GM12878 (cell line): ENCODE measurements at regions not wholly inside any gene's neighbourhood (a gene's known extent, or its start where the extent isn't known, plus 50 kb on each side); places are given as distances from the start of the nearest gene placed in this dataset.

ENCODE experiments used
- ATAC-seq: fragments of 200-7000 bp; cut with Tn5 transposase; 3 replicates; pipeline ENCODE4 v1.9.1; 2020; ENCODE audit warnings: mild to moderate bottlenecking, moderate library complexity
- BruUV-seq: library from RNA; stranded (reverse); fragments of 400-500 nt; replicated peaks from 2 replicates; lab custom pipeline; 2021; lab: Mats Ljungman, UMichigan
- CTCF ChIA-PET: fragments of 300-600 bp; sonication (Branson Sonifier 250); formaldehyde crosslinking; extraction: SDS; loops from one replicate; lab custom pipeline; 2021; ENCODE audit warnings: inconsistent platforms; lab: Yijun Ruan, JAX
- POLR2A ChIA-PET: fragments of 350-600 bp; formaldehyde crosslinking; extraction: SDS; loops from one replicate; lab custom pipeline; 2021; ENCODE audit warnings: inconsistent platforms; lab: Charles Lee
- RAD21 ChIA-PET: fragments of 300-600 bp; sonication (Branson Sonifier 250); formaldehyde crosslinking; loops from one replicate; lab custom pipeline; 2023; ENCODE audit warnings: antibody characterized with exemption; ENCODE audit not compliant: unreplicated experiment; lab: Charles Lee
- SMC1A ChIA-PET: fragments of 300-600 bp; sonication (Branson Sonifier 250); formaldehyde crosslinking; loops from one replicate; lab custom pipeline; 2023; ENCODE audit not compliant: unreplicated experiment, uncharacterized antibody; lab: Charles Lee
- DNase-seq: peaks from one replicate; pipeline ENCODE4 v3.0.0-alpha.2; 2011; ENCODE audit warnings: low read depth, low spot score
- FAIRE-seq: peaks from 3 replicates; lab custom pipeline; 2011; peaks lifted over from hg19 to GRCh38; lab: Jason Lieb, UNC
- H2AFZ ChIP-seq: 2 replicates; pipeline ENCODE4 v1.6.0; 2011; ENCODE audit warnings: low read depth, low read length, control low read depth; ENCODE audit not compliant: control insufficient read depth
- H3K27ac ChIP-seq: 2 replicates; pipeline ENCODE4 v1.5.1; 2011; ENCODE audit warnings: control low read depth; ENCODE audit not compliant: control insufficient read depth, insufficient read depth
- H3K27me3 ChIP-seq, 2 experiments: replicated peaks in 1 of 2; 2 replicates each; pipeline versions ENCODE4 v1.6.0 to v1.6.1; 2011; ENCODE audit warnings: low read length in 1 of 2; ENCODE audit not compliant: control insufficient read depth in 2 of 2, insufficient read depth in 2 of 2
- H3K36me3 ChIP-seq, 2 experiments: 2 replicates each; pipeline ENCODE4 v1.5.1; 2011; ENCODE audit warnings: low read length in 1 of 2; ENCODE audit not compliant: control insufficient read depth in 2 of 2, insufficient read depth in 2 of 2
- H3K4me1 ChIP-seq: 2 replicates; pipeline ENCODE4 v1.6.1; 2011; ENCODE audit warnings: mild to moderate bottlenecking, low read length, moderate library complexity, mixed read lengths; ENCODE audit not compliant: control insufficient read depth, insufficient read depth
- H3K4me2 ChIP-seq: 2 replicates; pipeline ENCODE4 v1.6.0; 2011; ENCODE audit warnings: control low read depth; ENCODE audit not compliant: control insufficient read depth, insufficient read depth
- H3K4me3 ChIP-seq: fragments of 200-600 bp; sonication (generic); 2 replicates; pipeline ENCODE4 v1.5.1; 2016
- H3K79me2 ChIP-seq: 2 replicates; pipeline ENCODE4 v1.6.0; 2011; ENCODE audit warnings: low read length; ENCODE audit not compliant: control insufficient read depth, insufficient read depth
- H3K9ac ChIP-seq: 2 replicates; pipeline ENCODE4 v1.8.0; 2011; ENCODE audit warnings: low read length, control low read depth, mixed read lengths; ENCODE audit not compliant: control insufficient read depth, insufficient read depth
- H3K9me3 ChIP-seq: replicated peaks from 3 replicates; pipeline ENCODE4 v1.5.1; 2011; ENCODE audit warnings: mild to moderate bottlenecking, low read length; ENCODE audit not compliant: control insufficient read depth, insufficient read depth
- H4K20me1 ChIP-seq: 2 replicates; pipeline ENCODE4 v1.6.0; 2011; ENCODE audit not compliant: control insufficient read depth, insufficient read depth
- CBX3 ChIP-seq: fragments of 200-600 bp; sonication (generic); IDR thresholded peaks from 2 replicates; pipeline ENCODE4 v1.6.1; 2016; ENCODE audit warnings: low read depth, borderline replicate concordance
- CHD1 ChIP-seq: IDR thresholded peaks from 2 replicates; pipeline ENCODE4 v1.6.1; 2012; ENCODE audit warnings: low read depth, low read length, improper control_type of control experiment
- CTCF ChIP-seq, 3 experiments: IDR thresholded peaks in 2 of 3; conservative IDR thresholded peaks in 1 of 3; 2 replicates each; pipeline ENCODE4 v1.5.1; 2011; ENCODE audit warnings: low read depth in 3 of 3, low read length in 3 of 3, mild to moderate bottlenecking in 3 of 3, control low read depth in 2 of 3, moderate library complexity in 2 of 3, inconsistent platforms in 1 of 3, mixed read lengths in 1 of 3; ENCODE audit not compliant: control insufficient read depth in 2 of 3, insufficient read depth in 1 of 3; ENCODE audit errors: extremely low read depth in 1 of 3
- DPF2 ChIP-seq: fragments of 450-650 bp; IDR thresholded peaks from 2 replicates; pipeline ENCODE4 v1.6.1; 2017; ENCODE audit warnings: mild to moderate bottlenecking
- HDAC6 ChIP-seq: fragments of 200-600 bp; sonication (generic); IDR thresholded peaks from one replicate; pipeline ENCODE4 v1.8.0; 2017; ENCODE audit warnings: antibody characterized with exemption; ENCODE audit not compliant: unreplicated experiment
- IKZF2 ChIP-seq, 2 experiments: fragments of 450-650 bp; IDR thresholded peaks; 2 replicates each; pipeline ENCODE4 v1.6.1; 2017; ENCODE audit warnings: mild to moderate bottlenecking in 2 of 2, moderate library complexity in 2 of 2
- NFYB ChIP-seq: IDR thresholded peaks from 2 replicates; pipeline ENCODE4 v1.6.1; 2011; ENCODE audit warnings: low read depth, mild to moderate bottlenecking, low read length, improper control_type of control experiment, moderate library complexity; ENCODE audit not compliant: insufficient read depth
- NR2C2 ChIP-seq: IDR thresholded peaks from 2 replicates; pipeline ENCODE4 v1.6.1; 2011; ENCODE audit warnings: borderline replicate concordance, low read depth; ENCODE audit not compliant: control insufficient read depth, insufficient read length
- NR2F1 ChIP-seq: fragments of 450-650 bp; conservative IDR thresholded peaks from 2 replicates; pipeline ENCODE4 v1.6.1; 2017; ENCODE audit warnings: mild to moderate bottlenecking
- PBX3 ChIP-seq: IDR thresholded peaks from 2 replicates; pipeline ENCODE4 v1.6.1; 2011; ENCODE audit warnings: mild to moderate bottlenecking, low read depth, low read length, moderate library complexity; ENCODE audit not compliant: insufficient replicate concordance
- RELA ChIP-seq: fragments of 450-650 bp; IDR thresholded peaks from 2 replicates; pipeline ENCODE4 v1.8.0; 2014; ENCODE audit warnings: borderline replicate concordance; ENCODE audit not compliant: partially characterized antibody
- SPI1 ChIP-seq: IDR thresholded peaks from 2 replicates; pipeline ENCODE4 v1.6.1; 2011; ENCODE audit warnings: low read depth, mild to moderate bottlenecking, low read length, moderate library complexity, borderline replicate concordance; ENCODE audit not compliant: insufficient read depth
- TARDBP ChIP-seq: IDR thresholded peaks from 2 replicates; pipeline ENCODE4 v1.6.1; 2016; ENCODE audit warnings: borderline replicate concordance
- whole genome bisulfite sequencing: methylation state at CpG from one replicate; pipeline ENCODE4 v1.1.6; 2016; ENCODE audit warnings: low lambda C conversion rate; ENCODE audit not compliant: insufficient replicate concordance, insufficient coverage; ENCODE audit errors: missing lambda C conversion rate; 5-methylcytosine and 5-hydroxymethylcytosine counted together
- in situ Hi-C: fragments of 300-500 bp; cut with MboI; formaldehyde crosslinking; loops from 9 replicates; pipeline ENCODE4 v1.14.3; 2018; ENCODE audit warnings: mixed read lengths
- intact Hi-C: fragments of 100-400 bp; cut with micrococcal nuclease; formaldehyde crosslinking; loops from one replicate; pipeline ENCODE4 v1.14.2; 2022; ENCODE audit not compliant: unreplicated experiment
- TF ChIP-seq, protein P1 (sequence below): IDR thresholded peaks from 2 replicates; pipeline ENCODE4 v1.6.1; 2012; ENCODE audit warnings: mild to moderate bottlenecking, low read depth, low read length

DNA sequence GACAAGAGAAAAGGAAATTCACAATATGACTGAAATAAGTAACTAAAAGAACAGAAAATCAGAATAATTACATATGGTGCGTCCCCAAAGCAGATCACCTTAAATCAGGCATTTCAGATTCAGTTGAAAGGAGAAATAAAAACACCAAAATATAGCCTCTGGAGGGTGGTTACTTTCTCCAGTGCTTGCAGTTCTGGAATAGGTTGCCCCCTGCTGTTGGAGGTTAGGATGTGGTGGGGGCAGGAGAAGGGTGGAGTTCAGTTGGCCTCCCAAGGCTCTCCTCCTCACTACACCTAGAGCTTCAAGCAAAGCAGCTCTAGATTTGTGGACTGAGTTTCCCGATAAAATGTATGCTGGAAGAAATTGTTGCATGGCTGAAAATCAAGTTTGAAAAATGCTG lies 338.2 kb upstream of the TLE4 start (continued):
- no peak for TF ChIP-seq SPI1

DNA sequence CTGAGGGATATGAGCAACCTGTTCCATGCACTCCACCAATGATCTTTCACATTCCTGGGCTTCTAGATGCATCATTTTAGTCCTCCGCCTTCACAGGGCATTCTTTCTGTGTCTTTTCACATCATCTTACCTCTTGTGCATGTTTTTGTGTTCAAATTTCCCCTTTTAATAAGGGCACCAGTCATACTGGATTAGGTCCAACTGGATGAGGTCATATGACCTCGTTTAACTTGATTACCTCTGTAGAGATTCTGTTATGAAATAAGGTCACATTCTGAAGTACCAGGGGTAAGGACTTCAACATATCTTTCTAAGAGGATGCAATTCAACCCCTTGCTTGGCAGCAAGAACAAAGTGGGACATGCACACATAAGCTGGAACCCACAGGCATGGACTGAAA lies 335.3 kb upstream of the TLE4 start:
- no peaks in the 10 kb centered on the region for H3K4me1 ChIP-seq
- no peak overlapping the region for H3K9ac ChIP-seq
- no peaks in the 10 kb centered on the region for H3K79me2 ChIP-seq
- ChIA-PET RAD21 (no interaction called here), CTCF (no interaction called here), SMC1A (no interaction called here), POLR2A (no interaction called here)
- FAIRE-seq (no peak), ATAC-seq (no peak), DNase-seq (no peak)
- H3K36me3 ChIP-seq = no peaks in the 10 kb centered on the region
- 0% methylated on average over 2 of the region's 2 CpGs for WGBS
- in situ Hi-C loops (no loop called here), intact Hi-C loops (no loop called here)
- H3K4me2 ChIP-seq = no peak overlapping the region
- no peak overlapping the region for H3K27ac ChIP-seq
- H4K20me1 ChIP-seq = no peaks in the 10 kb centered on the region
- no peak overlapping the region for H3K4me3 ChIP-seq
- H3K9me3 ChIP-seq = no peaks in the 10 kb centered on the region
- H3K27me3 ChIP-seq = no peaks in the 10 kb centered on the region
- no TSS peak for BruUV-seq
- H2AFZ ChIP-seq = no peak overlapping the region
- TF ChIP-seq TARDBP (no peak), NFYB (no peak), CHD1 (no peak), NR2C2 (no peak), IKZF2 (IDR thresholded peaks at IDR 0.05) (no peak), DPF2 (no peak), SPI1 (no peak), NR2F1 (no peak), CBX3 (no peak), CTCF (IDR thresholded peaks at IDR 0.05 in 2 of 3, conservative IDR thresholded peaks at IDR 0.05 in 1 of 3; ENCODE audit: control insufficient read depth in 2 of 3, extremely low read depth in 1 of 3, insufficient read depth in 1 of 3, low read depth in 3 of 3, low read length in 3 of 3) (no peak), HDAC6 (no peak), PBX3 (no peak), RELA (no peak)
- TF ChIP-seq, protein P1, sequence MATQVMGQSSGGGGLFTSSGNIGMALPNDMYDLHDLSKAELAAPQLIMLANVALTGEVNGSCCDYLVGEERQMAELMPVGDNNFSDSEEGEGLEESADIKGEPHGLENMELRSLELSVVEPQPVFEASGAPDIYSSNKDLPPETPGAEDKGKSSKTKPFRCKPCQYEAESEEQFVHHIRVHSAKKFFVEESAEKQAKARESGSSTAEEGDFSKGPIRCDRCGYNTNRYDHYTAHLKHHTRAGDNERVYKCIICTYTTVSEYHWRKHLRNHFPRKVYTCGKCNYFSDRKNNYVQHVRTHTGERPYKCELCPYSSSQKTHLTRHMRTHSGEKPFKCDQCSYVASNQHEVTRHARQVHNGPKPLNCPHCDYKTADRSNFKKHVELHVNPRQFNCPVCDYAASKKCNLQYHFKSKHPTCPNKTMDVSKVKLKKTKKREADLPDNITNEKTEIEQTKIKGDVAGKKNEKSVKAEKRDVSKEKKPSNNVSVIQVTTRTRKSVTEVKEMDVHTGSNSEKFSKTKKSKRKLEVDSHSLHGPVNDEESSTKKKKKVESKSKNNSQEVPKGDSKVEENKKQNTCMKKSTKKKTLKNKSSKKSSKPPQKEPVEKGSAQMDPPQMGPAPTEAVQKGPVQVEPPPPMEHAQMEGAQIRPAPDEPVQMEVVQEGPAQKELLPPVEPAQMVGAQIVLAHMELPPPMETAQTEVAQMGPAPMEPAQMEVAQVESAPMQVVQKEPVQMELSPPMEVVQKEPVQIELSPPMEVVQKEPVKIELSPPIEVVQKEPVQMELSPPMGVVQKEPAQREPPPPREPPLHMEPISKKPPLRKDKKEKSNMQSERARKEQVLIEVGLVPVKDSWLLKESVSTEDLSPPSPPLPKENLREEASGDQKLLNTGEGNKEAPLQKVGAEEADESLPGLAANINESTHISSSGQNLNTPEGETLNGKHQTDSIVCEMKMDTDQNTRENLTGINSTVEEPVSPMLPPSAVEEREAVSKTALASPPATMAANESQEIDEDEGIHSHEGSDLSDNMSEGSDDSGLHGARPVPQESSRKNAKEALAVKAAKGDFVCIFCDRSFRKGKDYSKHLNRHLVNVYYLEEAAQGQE = no peak
